Ishikawa (cell line): ENCODE measurements at regions not wholly inside any gene's neighbourhood (a gene's known extent, or its start where the extent isn't known, plus 50 kb on each side); places are given as distances from the start of the nearest gene placed in this dataset.

Experiments
- CREB1 ChIP-seq: IDR thresholded peaks from 2 replicates; pipeline ENCODE4 v1.6.1; 2012; ENCODE audit warnings: low read depth
- EP300 ChIP-seq: IDR thresholded peaks from 2 replicates; pipeline ENCODE4 v1.6.1; 2012; ENCODE audit warnings: borderline replicate concordance
- MAX ChIP-seq: IDR thresholded peaks from 2 replicates; pipeline ENCODE4 v1.6.1; 2012
- NFIC ChIP-seq: IDR thresholded peaks from 2 replicates; pipeline ENCODE4 v1.6.1; 2012
- REST ChIP-seq: IDR thresholded peaks from 2 replicates; pipeline ENCODE4 v1.6.1; 2012; ENCODE audit warnings: low read depth, mild to moderate bottlenecking

- TF ChIP-seq NFIC: no peak
- TF ChIP-seq MAX: no peak
- no peak for TF ChIP-seq EP300
- no peak for TF ChIP-seq REST
- TF ChIP-seq CREB1: no peak
Observed at GRCh38 chr7:36045326-36045725, 107.7 kb upstream of the EEPD1 start.
